ENCODE measurements at regions not wholly inside any gene's neighbourhood (a gene's known extent, or its start where the extent isn't known, plus 50 kb on each side); places are given as distances from the start of the nearest gene placed in this dataset.

DNA sequence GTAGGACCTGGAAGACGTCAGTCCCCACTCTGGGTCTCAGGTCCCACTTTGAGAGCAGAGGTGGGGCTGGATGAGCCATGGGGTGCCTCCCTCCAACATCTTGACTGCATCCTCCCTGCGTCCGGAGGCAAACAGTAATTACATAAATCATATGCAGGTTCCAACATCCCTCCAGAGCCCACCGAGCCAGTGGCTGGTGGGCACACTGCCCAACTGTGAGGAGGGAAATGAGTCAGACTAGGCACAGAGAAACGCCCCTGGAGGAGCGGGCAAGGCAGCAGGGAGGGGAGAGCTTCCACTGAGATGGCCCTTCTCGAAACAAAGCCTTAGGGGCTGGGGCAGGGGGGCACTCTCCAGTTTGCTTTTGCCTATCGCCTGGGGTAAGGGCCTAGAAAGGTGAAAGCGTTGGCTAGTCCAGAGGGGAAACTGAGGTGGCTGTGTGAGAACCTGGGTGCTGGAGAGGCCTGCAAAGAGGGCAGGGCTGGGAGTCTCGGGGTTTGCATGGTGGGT is 168.2 kb upstream of the MYCN start:
- TF ChIP-seq, protein P1, sequence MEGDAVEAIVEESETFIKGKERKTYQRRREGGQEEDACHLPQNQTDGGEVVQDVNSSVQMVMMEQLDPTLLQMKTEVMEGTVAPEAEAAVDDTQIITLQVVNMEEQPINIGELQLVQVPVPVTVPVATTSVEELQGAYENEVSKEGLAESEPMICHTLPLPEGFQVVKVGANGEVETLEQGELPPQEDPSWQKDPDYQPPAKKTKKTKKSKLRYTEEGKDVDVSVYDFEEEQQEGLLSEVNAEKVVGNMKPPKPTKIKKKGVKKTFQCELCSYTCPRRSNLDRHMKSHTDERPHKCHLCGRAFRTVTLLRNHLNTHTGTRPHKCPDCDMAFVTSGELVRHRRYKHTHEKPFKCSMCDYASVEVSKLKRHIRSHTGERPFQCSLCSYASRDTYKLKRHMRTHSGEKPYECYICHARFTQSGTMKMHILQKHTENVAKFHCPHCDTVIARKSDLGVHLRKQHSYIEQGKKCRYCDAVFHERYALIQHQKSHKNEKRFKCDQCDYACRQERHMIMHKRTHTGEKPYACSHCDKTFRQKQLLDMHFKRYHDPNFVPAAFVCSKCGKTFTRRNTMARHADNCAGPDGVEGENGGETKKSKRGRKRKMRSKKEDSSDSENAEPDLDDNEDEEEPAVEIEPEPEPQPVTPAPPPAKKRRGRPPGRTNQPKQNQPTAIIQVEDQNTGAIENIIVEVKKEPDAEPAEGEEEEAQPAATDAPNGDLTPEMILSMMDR (IDR thresholded peaks at IDR 0.05), result no peak
- TF ChIP-seq POLR2A (IDR thresholded peaks at IDR 0.05), result no peak
- no peak for TF ChIP-seq EP300 (IDR thresholded peaks at IDR 0.05)
